ENCODE measurements at regions not wholly inside any gene's neighbourhood (a gene's known extent, or its start where the extent isn't known, plus 50 kb on each side); places are given as distances from the start of the nearest gene placed in this dataset.

GRCh38 chr5:126062398-126063221 is 360.6 kb upstream of the GRAMD2B start:
- TF ChIP-seq, protein P1, sequence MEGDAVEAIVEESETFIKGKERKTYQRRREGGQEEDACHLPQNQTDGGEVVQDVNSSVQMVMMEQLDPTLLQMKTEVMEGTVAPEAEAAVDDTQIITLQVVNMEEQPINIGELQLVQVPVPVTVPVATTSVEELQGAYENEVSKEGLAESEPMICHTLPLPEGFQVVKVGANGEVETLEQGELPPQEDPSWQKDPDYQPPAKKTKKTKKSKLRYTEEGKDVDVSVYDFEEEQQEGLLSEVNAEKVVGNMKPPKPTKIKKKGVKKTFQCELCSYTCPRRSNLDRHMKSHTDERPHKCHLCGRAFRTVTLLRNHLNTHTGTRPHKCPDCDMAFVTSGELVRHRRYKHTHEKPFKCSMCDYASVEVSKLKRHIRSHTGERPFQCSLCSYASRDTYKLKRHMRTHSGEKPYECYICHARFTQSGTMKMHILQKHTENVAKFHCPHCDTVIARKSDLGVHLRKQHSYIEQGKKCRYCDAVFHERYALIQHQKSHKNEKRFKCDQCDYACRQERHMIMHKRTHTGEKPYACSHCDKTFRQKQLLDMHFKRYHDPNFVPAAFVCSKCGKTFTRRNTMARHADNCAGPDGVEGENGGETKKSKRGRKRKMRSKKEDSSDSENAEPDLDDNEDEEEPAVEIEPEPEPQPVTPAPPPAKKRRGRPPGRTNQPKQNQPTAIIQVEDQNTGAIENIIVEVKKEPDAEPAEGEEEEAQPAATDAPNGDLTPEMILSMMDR (IDR thresholded peaks at IDR 0.05; ENCODE audit: partially characterized antibody, unreplicated experiment), result no peak
- H3K36me3 Mint-ChIP-seq (ENCODE audit: unreplicated experiment), result peaks cover 6% of the 10 kb centered on the region
- H3K9me3 Mint-ChIP-seq (ENCODE audit: unreplicated experiment), result no peaks in the 10 kb centered on the region
- no peak overlapping the region for H3K27ac Mint-ChIP-seq (ENCODE audit: unreplicated experiment)
- H3K27me3 Mint-ChIP-seq (ENCODE audit: unreplicated experiment), result no peaks in the 10 kb centered on the region
- no peak overlapping the region for H3K4me3 Mint-ChIP-seq (ENCODE audit: unreplicated experiment)
- no peak for DNase-seq
- no peaks in the 10 kb centered on the region for H3K4me1 Mint-ChIP-seq (ENCODE audit: low read depth, unreplicated experiment)

GRCh38 chr5:126065061-126065460 is 358.1 kb upstream of the GRAMD2B start:
- Mint-ChIP-seq H3K4me1 (ENCODE audit: low read depth, unreplicated experiment) (no peaks in the 10 kb centered on the region), H3K9me3 (ENCODE audit: unreplicated experiment) (no peaks in the 10 kb centered on the region), H3K36me3 (ENCODE audit: unreplicated experiment) (no peaks in the 10 kb centered on the region), H3K27ac (ENCODE audit: unreplicated experiment) (no peak overlapping the region), H3K27me3 (ENCODE audit: unreplicated experiment) (no peaks in the 10 kb centered on the region), H3K4me3 (ENCODE audit: unreplicated experiment) (no peak overlapping the region)
- TF ChIP-seq, protein P1 (IDR thresholded peaks at IDR 0.05; ENCODE audit: partially characterized antibody, unreplicated experiment), result no peak
- no peak for DNase-seq

DNA sequence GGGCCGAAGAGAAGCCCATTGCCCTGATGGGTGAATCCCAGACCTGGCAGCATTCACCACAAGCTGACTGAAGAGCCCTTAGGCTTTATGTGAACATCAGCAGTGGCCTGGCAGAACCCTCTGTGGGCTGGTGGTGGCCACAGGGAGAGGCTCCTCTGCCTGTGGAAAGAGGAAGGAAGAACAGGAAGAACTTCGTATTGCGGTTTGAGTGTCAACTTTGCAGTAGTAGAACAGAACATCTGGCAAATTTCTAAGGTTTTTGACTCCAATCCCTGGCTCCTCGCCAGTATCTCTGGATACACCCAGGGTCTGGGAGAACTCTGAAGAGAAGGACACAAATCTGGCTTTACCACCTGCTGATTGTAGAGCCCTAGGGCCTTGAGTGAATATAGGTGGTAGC is 356.4 kb upstream of the GRAMD2B start:
- H3K27ac Mint-ChIP-seq (ENCODE audit: unreplicated experiment), result no peak overlapping the region
- peaks cover 2% of the 10 kb centered on the region for H3K36me3 Mint-ChIP-seq (ENCODE audit: unreplicated experiment)
- H3K9me3 Mint-ChIP-seq (ENCODE audit: unreplicated experiment), result peaks cover under 1% of the 10 kb centered on the region
- no peaks in the 10 kb centered on the region for H3K4me1 Mint-ChIP-seq (ENCODE audit: low read depth, unreplicated experiment)
- DNase-seq, result no peak
- TF ChIP-seq, protein P1 (IDR thresholded peaks at IDR 0.05; ENCODE audit: partially characterized antibody, unreplicated experiment), result no peak
- no peak overlapping the region for H3K4me3 Mint-ChIP-seq (ENCODE audit: unreplicated experiment)
- no peaks in the 10 kb centered on the region for H3K27me3 Mint-ChIP-seq (ENCODE audit: unreplicated experiment)

- no peak for DNase-seq
- peaks cover 3% of the 10 kb centered on the region for H3K9me3 Mint-ChIP-seq (ENCODE audit: unreplicated experiment)
- TF ChIP-seq, protein P1 (IDR thresholded peaks at IDR 0.05; ENCODE audit: partially characterized antibody, unreplicated experiment), result no peak
- no peak overlapping the region for H3K4me3 Mint-ChIP-seq (ENCODE audit: unreplicated experiment)
- H3K4me1 Mint-ChIP-seq (ENCODE audit: low read depth, unreplicated experiment), result no peaks in the 10 kb centered on the region
- H3K27ac Mint-ChIP-seq (ENCODE audit: unreplicated experiment), result no peak overlapping the region
- peaks cover 5% of the 10 kb centered on the region for H3K36me3 Mint-ChIP-seq (ENCODE audit: unreplicated experiment)
- no peaks in the 10 kb centered on the region for H3K27me3 Mint-ChIP-seq (ENCODE audit: unreplicated experiment)
These were observed 355.8 kb upstream of the GRAMD2B start for GRCh38 chr5:126067404-126067803.

GRCh38 chr5:126069329-126069728 is 353.9 kb upstream of the GRAMD2B start:
- peaks cover 5% of the 10 kb centered on the region for H3K9me3 Mint-ChIP-seq (ENCODE audit: unreplicated experiment)
- H3K36me3 Mint-ChIP-seq (ENCODE audit: unreplicated experiment), result peaks cover 20% of the 10 kb centered on the region
- no peaks in the 10 kb centered on the region for H3K27me3 Mint-ChIP-seq (ENCODE audit: unreplicated experiment)
- no peak overlapping the region for H3K27ac Mint-ChIP-seq (ENCODE audit: unreplicated experiment)
- no peaks in the 10 kb centered on the region for H3K4me1 Mint-ChIP-seq (ENCODE audit: low read depth, unreplicated experiment)
- no peak for DNase-seq
- TF ChIP-seq, protein P1 (IDR thresholded peaks at IDR 0.05; ENCODE audit: partially characterized antibody, unreplicated experiment), result no peak
- H3K4me3 Mint-ChIP-seq (ENCODE audit: unreplicated experiment), result no peak overlapping the region

Measured in glutamatergic neuron (in vitro differentiated cells).